HG03521 (cell line): ENCODE measurements at regions not wholly inside any gene's neighbourhood (a gene's known extent, or its start where the extent isn't known, plus 50 kb on each side); places are given as distances from the start of the nearest gene placed in this dataset.

ENCODE experiments used
- ATAC-seq: cut with Tn5 transposase; IDR thresholded peaks from one replicate; pipeline ENCODE4 v1.9.1; 2021; ENCODE audit warnings: mild to moderate bottlenecking, moderate library complexity; ENCODE audit not compliant: unreplicated experiment

DNA sequence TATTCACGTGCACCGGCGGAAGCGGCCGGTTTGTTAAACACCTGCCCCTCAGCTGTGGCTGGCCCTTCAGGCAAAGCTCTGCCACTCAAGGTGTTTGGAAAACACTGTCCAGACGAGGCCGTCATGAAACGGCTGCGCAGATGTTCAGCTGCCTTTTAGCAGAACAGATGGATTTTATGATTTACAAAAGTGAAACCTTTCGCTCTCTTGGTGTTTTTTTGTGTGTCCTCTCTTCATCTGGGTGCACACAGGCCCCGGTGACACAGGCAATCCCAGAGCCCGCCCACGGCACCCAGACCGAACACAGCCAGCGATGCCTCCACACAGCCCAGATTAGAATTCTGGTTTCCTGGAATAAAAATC is 397.0 kb downstream of the SMOC2 start:
- no peak for ATAC-seq

DNA sequence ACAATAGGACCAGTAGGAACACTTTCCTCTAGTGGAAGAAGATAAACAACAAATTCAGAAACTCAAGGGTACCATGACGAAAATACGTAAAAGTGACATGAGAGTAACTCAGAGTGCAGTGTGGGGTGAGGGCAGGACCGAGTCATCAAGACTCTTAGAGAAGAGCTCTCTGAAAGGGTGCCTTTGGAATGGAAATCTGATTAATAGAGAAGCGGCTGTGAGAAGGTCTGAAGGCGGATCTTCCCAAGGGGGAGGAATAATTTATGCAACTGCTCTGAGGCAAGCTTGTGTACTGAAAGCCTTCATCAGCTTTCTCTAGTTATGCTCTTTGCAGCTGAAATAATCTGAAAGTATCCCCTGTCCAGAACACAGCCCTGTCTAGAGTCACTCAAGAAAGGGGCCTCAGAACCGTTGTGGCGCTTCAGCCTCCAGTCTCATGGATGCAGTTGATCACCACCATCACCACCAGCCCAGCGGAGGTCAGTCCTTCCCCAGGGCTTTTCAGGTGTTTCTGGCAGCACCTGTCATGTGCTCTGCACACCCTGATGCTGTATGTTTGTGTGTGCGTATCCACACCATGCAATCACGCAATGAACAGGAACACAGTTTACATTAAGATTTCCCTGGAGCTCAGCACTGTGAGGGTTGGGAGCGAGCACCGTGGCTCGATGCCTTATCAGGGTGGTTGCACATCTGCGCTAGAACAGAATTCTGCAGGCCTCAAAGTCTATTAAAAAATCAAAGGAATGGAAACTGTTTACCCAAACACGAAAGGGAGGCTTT is 396.5 kb downstream of the SMOC2 start:
- no peak for ATAC-seq

DNA sequence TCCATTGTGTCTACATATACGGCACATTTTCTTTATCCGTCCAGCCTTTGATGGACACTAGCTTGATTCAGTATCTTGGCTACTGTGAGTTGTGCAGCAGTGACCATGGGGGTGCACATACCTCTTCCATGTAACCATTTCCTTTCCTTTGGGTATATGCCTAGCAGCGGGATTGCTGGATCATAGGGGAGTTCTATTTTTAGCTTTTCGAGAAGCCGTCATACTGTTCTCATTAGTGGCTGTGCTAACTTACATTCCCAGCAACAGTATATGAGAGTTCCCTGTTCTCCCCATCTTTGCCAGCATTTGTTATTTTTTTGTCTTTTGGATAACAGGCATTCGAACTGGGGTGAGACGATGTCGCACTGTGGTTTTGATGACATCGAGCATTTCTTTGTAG is 395.0 kb downstream of the SMOC2 start:
- no peak for ATAC-seq

DNA sequence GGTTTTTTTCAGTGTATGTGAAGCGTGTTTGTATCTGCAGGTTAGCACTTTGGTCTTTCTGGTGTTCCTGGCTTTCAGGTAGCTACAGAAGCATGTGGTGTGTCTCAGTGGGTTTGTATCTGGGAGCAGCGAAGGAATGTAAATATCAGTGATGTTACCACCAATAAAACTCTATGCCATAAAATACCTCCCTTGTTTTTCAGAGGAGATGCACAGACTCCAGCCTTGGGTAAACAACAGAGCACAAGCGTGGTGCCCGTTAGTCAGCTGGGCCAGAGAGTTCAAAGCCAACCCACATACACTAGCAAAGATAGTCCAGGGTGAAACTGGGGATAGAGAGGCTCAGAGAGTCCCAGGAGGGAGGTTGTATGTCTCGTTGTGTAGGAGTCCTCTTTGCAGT is 393.8 kb downstream of the SMOC2 start:
- no peak for ATAC-seq

DNA sequence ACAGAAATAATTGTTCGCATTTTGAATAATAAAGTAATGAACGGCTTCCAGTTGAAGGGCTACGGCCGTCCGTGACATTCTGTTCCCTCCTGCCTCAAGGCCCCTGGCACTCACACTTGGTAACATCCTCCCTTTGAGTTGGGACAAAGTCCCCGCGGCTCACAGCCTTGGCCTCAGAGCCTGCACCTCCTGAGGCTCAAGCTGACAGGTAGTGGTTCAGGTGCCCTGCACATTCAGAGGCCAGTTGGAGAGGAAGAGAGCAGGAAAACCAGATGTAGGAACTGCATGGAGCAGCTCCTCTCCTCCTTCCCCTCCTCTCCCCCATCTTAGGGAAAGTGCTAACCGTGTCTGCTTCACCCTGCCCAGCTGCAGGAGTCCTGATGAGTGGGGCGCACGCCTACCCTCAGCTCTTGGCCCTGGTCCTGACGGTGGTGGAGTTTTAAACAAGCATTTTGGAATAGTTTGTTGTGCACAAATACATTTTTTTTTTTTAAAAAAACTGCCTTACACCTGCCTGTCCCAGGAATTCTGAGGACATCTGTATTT is 393.1 kb downstream of the SMOC2 start:
- ATAC-seq, result no peak

DNA sequence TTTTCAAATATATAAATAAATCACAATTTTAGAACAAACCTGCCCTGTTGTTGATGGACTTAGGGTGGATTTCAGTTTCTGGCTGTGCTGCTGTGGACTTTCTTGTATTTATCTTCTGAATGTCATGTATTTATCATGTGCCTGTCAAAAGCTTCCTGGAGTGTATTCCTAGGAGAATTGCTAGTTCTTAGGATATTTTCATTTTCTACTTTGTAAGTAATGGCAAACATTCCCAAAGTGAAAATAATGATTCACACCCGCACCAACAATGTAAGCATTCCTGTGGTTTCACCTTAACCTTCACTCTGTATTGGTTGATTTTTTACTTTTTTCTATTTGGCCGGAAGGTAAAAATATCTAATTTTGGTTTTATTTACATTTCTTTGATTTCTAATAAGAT is 387.8 kb downstream of the SMOC2 start:
- no peak for ATAC-seq

DNA sequence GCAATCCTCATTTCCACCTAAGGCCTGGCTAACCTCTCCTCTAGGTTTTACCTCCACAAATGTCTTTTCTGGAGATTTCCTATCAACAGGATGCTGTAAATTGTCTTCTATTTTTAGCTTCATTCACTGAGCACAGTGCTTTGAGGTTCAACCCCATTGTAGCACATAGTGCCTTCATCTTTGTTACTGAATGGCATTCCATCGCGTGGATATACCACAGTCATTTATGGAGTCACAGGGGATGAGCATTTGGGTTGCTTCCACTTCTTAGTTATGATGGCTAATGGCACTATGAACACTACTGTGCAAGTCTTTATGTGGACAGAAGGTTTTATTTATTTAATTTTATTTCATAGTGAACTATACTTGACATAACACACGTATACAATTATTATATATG is 387.1 kb downstream of the SMOC2 start:
- ATAC-seq, result no peak

DNA sequence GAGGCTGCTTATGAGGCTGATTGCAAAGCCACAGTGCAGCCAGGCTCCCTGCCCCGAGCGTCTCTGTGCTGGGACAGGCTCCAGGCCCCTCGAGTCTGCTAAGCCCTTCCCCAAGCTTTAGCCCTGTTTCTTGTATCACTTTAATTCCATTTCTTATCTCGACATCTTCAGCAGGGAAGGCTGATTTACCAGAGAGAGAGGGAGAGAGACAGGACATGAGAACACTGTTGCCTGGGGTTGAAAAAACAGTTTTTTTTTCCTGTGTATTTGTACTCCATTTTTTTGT is 386.5 kb downstream of the SMOC2 start:
- no peak for ATAC-seq

DNA sequence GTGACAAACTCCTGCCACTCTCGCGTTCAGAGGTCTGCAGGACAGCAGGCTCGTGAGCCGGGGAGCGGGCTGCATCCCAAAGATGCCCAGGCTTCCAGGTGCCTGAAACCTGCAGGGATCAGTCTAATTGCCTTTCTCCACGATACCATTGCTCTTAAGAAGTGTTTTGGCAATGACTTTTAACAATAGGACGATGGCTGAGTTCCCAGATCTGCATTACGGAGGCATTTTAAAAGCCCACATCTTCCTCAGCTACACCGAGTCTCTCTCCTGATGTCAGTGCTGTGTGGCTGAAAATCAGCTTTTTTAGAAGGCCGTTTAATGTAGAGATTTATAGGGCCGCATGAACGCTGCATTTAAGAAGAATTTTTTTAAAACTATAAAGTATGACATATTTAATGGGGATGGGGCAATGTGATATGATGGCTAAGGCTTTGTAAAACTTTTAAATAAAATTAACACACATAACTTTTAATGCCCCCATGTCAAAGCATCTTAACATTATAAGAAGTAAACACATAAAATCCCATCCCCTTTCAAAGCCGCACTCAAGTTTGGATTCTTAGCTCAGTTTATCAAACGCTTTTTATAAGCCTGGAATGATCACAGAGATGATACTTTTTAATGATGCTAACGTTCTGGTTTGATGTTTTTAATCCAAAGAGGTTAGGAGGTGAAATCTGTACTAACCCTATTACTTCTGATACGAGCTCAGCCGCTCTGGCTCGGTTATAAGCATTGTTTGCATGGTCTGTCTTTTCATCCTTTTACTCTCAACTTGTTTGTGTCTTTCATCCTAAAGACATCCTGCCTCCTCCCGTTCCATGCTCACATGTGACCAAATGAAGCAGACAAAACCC is 386.0 kb downstream of the SMOC2 start:
- ATAC-seq, result no peak

DNA sequence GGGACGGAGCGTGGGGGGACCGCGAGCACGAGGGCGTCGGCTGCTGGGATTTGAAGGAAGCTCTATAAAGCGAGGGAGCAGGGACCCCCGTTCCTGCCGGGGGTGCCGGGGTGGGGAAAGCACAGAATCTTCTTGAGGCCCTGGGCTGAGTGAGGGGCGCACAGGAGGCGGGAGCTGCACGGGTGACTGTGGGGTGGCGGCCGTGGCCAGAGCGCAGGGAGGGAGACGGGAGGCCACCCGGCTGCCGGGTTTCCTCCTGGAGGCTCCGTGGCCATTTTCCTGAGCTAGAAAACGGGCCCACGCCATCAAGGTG is 385.1 kb downstream of the SMOC2 start:
- no peak for ATAC-seq

DNA sequence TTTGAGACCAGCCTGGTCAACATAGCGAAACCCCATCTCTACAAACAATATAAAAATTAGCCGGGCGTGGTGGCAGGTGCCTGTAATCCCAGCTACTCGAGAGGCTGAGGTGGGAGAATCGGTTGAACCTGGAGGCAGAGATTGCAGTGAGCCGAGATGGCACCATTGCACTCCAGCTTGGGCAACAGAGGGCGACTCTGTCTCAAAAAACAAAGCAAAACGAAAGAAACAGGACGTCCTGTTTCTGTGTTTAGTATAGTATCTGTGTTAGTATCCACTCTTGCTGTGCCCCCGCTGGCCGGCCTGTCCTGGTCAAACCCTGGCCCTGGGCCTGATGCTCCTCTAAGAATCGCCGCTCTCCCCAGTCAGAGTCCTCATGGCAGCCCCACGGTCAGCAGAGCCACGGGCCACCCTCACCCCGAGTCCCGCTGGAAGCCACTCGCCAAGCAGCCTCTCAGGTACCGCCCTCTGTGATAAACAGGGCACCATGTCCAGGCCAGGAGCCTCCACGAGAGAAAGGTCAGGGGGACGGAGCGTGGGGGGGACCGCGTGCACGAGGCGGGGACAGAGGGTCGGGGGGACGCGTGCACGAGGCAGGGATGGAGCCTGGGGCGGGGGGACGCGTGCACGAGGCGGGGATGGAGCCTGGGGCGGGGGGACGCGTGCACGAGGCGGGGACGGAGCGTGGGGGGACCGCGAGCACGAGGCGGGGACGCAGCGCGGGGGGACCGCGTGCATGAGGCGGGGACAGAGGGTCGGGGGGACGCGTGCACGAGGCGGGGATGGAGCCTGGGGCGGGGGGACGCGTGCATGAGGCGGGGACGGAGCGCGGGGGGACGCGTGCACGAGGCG is 384.5 kb downstream of the SMOC2 start:
- no peak for ATAC-seq

DNA sequence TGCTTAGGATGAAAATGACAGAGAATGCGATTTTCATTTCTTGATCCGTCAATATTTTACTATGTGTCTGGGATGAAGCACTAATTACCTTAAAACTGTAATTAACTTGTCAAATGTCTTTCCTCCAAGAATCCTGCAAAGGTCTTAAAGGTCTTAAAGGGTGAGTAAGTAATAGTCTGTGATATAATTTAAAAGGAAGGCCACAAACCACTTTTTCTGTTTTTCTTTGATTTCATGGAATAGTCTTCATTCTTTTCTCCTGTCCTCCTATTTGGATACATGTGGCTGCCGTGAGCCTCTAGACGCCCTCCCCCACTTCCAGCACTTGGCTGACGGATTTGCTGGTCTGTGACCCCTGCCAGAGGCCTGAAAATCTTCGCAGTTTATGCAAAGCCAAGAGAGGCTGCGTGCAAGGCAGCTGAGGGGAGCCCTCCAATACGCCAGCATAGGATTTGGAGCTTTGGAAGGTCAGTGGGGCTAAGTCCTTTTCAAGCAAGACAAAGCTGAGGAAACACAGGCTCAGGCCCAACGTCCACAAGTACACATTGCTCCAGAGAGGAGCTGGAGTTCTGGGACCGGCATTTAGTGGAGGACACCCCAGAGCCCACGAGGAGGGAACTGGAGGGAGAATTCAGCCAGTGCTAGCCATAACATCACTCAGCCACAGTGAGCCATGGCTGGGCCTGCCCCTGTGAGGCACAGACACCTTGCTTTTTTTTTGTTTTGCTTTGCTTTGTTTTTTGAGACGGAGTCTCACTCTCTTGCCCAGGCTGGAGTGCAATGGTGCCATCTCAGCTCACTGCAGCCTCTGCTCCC is 382.6 kb downstream of the SMOC2 start:
- ATAC-seq, result no peak

DNA sequence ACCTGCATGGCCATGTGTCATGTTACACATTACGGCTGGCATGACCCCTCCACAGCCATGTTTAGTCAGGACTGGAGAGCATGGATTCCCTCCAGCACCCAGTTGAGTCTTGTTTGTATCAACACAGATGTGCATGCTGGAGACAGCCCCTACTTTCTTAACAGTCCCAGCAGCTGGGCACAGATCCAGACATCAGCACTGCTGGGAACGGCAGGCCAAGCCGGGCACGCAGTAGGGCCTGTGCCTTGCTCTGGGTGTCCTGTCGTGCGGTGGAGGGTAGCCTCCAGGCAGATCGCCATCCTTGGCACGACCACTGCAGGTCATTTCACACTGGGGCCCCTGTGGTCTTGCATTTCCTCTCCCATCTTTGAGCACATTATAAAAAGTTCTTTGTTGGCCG is 381.4 kb downstream of the SMOC2 start:
- no peak for ATAC-seq

DNA sequence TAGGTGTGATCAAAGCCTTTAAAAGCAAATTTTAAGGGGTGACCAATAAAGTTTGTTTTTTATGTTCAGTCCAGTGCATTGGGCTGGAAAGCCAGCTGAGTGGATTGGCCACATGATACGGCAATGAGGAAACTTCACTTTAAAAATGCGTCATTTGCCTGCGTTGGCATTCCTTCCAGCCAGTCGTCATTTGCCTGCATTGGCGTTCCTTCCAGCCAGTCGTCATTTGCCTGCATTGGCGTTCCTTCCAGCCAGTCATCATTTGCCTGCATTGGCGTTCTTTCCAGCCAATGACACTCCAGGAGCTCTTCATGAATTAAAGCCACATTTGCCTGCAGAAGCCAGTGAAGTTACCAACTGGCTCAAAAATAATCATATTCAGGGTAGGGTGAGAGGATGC is 378.6 kb downstream of the SMOC2 start:
- no peak for ATAC-seq

DNA sequence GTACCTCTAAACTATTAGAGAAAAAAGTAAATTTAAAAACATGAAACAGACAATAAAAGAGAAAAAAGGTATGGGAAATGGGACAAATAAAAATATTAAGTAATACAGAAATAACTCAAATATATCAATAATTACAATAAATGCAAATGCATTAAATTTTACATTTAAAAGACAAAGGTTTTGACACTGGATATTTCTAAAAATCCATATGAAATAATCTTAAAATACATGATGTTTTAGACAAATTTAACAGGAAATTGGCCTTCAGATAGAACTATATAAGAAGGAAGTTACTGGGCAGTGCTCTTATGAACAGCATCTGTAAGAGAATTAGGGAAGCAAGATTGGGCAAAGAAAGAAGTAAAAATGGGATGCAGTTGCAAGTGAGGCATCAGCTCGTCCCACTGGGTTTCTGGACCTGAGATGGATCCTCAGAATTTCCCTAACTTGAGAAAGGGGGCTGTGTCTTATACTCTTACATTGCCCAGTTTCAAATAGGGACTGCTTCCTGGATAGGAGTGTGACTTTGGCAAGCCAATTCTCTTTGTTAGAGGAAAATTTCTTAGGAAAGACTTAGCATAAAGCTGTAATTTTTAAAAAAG is 376.7 kb downstream of the SMOC2 start:
- ATAC-seq, result no peak

DNA sequence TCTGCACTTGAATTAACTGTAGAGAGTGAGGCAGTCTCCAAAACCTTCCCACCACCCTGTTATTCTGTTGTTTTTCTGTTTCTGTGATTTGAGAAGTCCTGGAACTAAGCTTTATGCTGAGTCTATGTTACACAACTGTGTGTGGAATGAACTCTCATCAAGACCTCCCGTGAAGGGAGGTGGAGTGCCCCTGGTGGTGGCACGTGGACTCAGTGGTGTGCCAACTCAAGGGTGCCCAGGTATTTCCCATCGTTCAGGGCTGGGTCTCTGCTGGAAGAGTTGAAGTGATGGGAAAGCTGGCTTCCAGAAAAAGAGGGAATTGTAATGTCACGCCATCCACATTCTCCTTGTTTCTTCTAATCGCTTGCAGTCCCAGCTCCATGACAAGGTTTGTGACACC is 374.2 kb downstream of the SMOC2 start:
- no peak for ATAC-seq

DNA sequence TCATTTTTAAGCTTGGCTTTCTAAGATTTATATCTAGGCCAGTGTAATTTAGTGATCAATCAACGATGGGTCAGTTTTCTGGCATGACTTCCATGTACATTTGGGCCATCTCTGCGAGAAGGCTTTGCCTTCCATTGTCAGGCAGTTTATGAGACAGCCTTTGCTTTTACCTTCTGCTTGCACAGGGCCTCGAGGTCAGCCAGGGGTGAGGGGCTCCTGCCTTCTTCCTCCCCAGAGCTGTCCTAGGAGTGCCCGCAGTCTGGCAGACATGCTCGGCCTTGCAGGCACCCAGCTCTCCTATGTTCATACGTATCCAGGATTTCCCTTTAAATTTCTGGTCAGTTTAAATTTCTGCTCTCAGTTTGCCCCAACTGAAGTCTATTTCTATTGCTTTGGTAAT is 367.2 kb downstream of the SMOC2 start:
- ATAC-seq, result no peak

DNA sequence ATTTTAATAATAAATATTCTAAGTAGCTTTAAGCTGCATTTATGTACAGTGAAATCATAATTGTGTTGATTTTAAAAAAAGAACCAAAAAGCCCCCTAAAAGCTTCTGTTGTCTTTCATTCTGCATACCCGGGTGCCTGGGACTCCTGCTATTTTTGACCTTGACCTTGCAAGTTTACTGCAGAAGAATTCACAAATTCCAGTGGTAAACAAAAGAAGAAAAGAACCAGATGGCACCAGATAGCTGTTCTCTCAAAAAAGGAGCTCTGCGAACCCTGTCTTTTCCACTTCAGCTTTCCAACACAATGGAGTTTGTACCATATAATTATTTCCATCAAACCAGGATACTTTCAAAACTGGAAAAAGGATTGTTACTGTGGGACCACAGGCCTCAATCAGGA is 363.3 kb downstream of the SMOC2 start:
- ATAC-seq, result no peak

DNA sequence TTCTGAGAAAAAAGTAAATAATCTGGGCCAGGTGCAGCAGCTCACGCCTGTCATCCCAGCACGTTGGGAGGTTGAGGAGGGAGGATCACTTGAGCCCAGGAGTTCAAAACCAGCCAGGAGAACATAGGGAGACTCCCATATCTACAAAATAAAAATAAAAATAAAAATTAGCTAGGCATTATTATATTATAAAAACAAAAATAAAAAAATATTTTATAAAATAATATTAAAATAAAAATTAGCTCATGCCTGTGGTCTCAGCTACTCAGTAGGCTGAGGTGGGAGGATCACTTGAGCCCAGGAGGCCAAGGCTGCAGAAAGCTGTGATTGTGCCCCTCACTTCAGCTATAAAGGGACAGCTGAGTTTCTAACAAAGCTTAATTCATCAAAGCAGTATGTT is 362.9 kb downstream of the SMOC2 start:
- ATAC-seq, result no peak

DNA sequence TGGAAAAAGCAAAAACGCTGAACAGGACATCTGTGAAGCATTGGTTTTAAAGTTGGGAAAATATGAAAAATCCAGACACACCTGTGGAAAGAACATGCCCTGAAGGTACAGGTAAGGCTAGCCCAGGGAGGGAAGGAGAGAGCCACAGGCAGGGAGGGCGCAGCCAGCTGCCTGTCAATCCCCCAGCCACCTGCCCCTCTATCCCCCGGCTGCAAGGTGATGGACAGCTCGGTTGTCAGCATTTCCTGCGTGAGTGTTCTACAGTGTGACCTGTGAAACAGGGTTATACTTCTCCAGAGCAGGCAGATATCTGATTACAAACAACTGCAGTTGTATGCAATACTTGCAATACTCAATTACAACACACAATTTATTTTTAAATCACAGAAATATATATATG is 358.1 kb downstream of the SMOC2 start:
- ATAC-seq, result no peak
